ENCODE measurements at regions not wholly inside any gene's neighbourhood (a gene's known extent, or its start where the extent isn't known, plus 50 kb on each side); places are given as distances from the start of the nearest gene placed in this dataset.

DNA sequence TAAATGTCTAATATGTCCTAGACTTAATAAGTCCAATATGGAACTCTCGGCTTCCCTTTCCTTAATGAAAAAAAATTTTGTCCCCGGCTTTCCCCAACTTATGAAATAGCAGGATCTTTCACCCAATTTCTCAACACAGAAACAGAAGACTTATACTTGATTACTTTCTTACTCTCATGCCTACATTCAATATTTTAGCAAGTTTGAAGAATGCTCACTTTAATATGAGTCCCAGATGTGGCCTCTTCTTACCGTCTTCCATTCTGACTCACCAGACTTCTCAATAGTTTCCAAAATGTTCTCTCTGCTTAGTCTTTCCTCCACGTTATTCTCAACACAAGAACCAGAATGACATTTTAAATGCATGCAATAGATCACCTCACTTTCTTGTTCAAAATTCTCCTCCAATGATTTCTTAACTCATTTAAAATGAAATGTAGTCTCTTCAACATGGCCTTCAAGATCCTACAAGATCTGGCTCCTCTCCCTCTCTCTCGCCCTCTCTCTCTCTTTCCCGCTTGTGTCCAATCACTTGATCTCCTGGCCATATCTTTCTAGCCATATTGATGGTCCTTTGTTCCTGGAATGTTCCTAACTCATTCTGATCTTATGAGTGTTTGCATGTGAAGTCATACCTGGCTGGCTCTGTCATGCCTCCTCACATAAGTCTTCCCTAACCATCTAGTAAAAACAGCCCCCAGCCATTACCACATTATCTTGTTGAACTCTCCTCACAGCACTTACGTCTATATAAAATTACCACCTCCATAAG lies 119.7 kb upstream of the FAM3C start:
- DNase-seq (ENCODE audit: low read depth, low spot score), result no peak
- H3K9me3 ChIP-seq (ENCODE audit: low read depth, low read length), result 0 out of 2 replicates have a peak, but pooled peaks cover 5% of the 10 kb centered on the region
- no peak overlapping the region for H3K9ac ChIP-seq (ENCODE audit: insufficient read length)
- no peaks in the 10 kb centered on the region for H3K36me3 ChIP-seq (ENCODE audit: insufficient read depth, low read length)
- H3K27ac ChIP-seq, result no peak overlapping the region
- no peak overlapping the region for H3K4me3 ChIP-seq
- TF ChIP-seq FOXP2 (optimal IDR thresholded peaks at IDR 0.05; ENCODE audit: control extremely low read depth, extremely low read length, insufficient read depth) (no peak), POLR2AphosphoS5 (IDR thresholded peaks at IDR 0.05; ENCODE audit: borderline replicate concordance, low read depth, low read length) (no peak), EZH2 (IDR thresholded peaks at IDR 0.05) (no peak)

DNA sequence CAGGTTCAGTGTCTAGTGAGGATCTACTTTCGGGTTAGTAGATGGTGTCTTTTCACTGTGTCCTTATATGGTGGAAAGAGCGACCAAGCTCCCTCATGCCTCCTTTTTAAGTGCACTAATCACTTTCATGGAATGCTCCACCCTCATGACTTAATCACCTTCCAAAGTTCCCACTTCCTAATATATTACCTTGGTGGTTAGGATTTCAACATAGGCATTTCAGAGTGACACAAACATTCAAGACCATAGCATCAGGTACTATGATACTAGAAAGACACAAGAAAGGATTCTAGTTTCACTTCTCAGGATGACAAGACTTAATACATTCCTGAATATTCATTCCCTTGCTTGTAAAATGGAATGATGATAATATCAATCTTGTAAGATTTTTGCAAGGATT lies 119.1 kb upstream of the FAM3C start:
- Histone ChIP-seq H3K4me3 (no peak overlapping the region), H3K36me3 (ENCODE audit: insufficient read depth, low read length) (no peaks in the 10 kb centered on the region), H3K9me3 (ENCODE audit: low read depth, low read length) (0 out of 2 replicates have a peak, but pooled peaks cover 5% of the 10 kb centered on the region), H3K9ac (ENCODE audit: insufficient read length) (no peak overlapping the region), H3K27ac (no peak overlapping the region)
- DNase-seq (ENCODE audit: low read depth, low spot score), result no peak
- no peak for TF ChIP-seq POLR2AphosphoS5 (IDR thresholded peaks at IDR 0.05; ENCODE audit: borderline replicate concordance, low read depth, low read length)
- TF ChIP-seq EZH2 (IDR thresholded peaks at IDR 0.05), result no peak
- no peak for TF ChIP-seq FOXP2 (optimal IDR thresholded peaks at IDR 0.05; ENCODE audit: control extremely low read depth, extremely low read length, insufficient read depth)

DNA sequence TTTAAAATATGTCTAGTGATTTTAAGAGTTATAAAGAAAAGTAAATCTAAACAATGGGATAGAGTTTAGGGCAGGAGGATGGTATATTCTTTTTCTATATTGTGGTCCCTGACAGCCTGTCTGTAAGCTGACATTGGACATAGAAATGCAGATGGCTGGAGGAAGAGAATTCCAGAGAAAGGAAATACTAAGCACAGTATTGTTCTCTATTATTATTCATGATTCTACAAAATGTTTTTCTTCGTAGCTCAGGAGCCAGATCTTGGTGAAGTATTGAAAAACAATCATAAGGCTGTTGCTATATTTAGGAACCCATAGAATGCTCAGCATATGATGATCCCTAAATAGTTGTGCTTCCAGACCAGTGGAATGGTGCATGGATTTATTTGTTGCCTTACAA lies 117.0 kb upstream of the FAM3C start:
- no peak overlapping the region for H3K27ac ChIP-seq
- H3K9me3 ChIP-seq (ENCODE audit: low read depth, low read length), result 0 out of 2 replicates have a peak, but pooled peaks cover 5% of the 10 kb centered on the region
- DNase-seq (ENCODE audit: low read depth, low spot score), result no peak
- no peak overlapping the region for H3K9ac ChIP-seq (ENCODE audit: insufficient read length)
- TF ChIP-seq FOXP2 (optimal IDR thresholded peaks at IDR 0.05; ENCODE audit: control extremely low read depth, extremely low read length, insufficient read depth) (no peak), EZH2 (IDR thresholded peaks at IDR 0.05) (no peak), POLR2AphosphoS5 (IDR thresholded peaks at IDR 0.05; ENCODE audit: borderline replicate concordance, low read depth, low read length) (no peak)
- no peaks in the 10 kb centered on the region for H3K36me3 ChIP-seq (ENCODE audit: insufficient read depth, low read length)
- H3K4me3 ChIP-seq, result no peak overlapping the region

DNA sequence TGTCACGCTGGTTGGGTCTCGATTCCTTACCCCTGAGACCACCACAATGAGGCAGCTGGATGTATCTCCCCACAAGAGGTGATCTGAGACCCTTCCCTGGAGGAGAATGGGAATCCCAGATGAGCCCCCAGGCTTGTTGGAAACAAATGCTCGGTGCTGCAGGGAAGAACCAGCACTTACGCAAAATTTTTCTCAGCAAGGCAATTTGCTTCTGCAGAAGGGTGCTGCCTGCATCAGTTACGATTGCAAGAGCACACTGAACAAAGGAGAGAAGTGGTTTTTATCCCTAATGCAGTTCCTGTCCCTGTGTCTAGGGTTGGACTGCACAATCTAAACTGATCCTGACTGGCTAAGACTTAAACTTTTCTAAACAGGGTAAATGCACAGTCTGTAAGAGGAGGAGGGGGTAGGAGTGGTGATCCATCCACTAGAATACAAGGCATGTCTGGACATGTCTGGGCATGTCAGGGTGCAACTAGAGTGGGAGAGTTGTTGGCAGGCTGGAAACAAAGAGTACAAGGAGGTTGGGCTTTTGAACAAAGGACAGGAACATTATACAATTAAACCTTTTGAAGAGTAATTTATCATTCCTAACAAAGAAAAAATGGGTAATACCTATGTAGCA lies 114.9 kb upstream of the FAM3C start:
- TF ChIP-seq EZH2 (IDR thresholded peaks at IDR 0.05) (no peak), POLR2AphosphoS5 (IDR thresholded peaks at IDR 0.05; ENCODE audit: borderline replicate concordance, low read depth, low read length) (no peak), FOXP2 (optimal IDR thresholded peaks at IDR 0.05; ENCODE audit: control extremely low read depth, extremely low read length, insufficient read depth) (no peak)
- no peak for DNase-seq (ENCODE audit: low read depth, low spot score)
- no peak overlapping the region for H3K27ac ChIP-seq

DNA sequence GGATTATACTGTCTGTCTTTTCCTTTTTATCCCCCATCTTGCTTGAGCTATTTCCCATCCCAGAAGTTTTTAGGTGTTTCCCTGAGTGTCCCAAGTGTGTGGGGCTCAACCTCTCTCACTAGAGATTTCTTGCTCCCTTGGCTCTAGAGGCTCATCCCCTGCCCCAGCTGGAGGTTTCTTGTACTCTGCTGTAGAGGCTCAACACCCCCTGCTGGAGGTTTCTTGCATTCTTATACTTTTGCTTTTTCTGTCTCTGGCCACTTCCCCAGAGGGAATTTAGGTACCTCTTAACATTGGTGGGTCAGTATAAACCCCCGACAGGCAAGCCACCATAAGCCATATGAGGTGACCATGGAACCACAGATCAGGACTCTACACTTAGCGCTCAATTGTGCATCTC lies 114.2 kb upstream of the FAM3C start:
- TF ChIP-seq FOXP2 (optimal IDR thresholded peaks at IDR 0.05; ENCODE audit: control extremely low read depth, extremely low read length, insufficient read depth), result no peak
- Histone ChIP-seq H3K36me3 (ENCODE audit: insufficient read depth, low read length) (no peaks in the 10 kb centered on the region), H3K4me3 (no peak overlapping the region), H3K9ac (ENCODE audit: insufficient read length) (no peak overlapping the region), H3K9me3 (ENCODE audit: low read depth, low read length) (0 out of 2 replicates have a peak, but pooled peaks cover 5% of the 10 kb centered on the region), H3K27ac (no peak overlapping the region)
- DNase-seq (ENCODE audit: low read depth, low spot score), result no peak

More for the DNA sequence above, 114.9 kb upstream of the FAM3C start:
- Histone ChIP-seq H3K36me3 (ENCODE audit: insufficient read depth, low read length) (no peaks in the 10 kb centered on the region), H3K9ac (ENCODE audit: insufficient read length) (no peak overlapping the region), H3K4me3 (no peak overlapping the region), H3K9me3 (ENCODE audit: low read depth, low read length) (0 out of 2 replicates have a peak, but pooled peaks cover 5% of the 10 kb centered on the region)

DNA sequence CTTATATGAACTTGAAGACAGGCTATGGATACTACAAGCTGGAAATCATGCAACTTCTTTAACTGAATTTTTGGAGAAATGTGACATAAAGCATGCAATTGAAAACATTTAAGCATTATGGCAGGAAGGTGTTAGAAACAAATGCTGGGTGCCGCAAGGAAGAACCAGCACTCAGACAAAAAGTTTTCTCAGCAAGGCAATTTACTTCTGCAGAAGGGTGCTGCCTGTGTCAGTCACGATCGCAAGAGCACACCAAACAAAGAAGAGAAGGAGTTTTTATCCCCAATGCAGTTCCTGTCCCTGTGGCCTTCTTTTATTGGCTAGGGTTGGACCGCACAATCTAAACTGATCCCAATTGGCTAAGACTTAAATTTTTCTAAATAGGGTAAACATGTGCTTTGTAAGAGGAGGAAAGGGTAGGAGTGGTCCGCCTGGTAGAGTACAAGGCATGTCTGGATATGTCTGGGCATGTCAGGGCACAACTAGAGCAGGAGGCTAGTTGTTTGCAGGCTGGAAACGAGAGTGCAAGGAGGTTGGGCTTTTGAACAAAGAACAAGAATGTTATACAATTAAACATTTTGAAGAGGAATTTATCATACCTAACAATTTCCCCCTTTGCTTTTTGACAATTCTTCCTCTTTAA lies 109.6 kb upstream of the FAM3C start:
- no peaks in the 10 kb centered on the region for H3K9me3 ChIP-seq (ENCODE audit: low read depth, low read length)
- no peak overlapping the region for H3K9ac ChIP-seq (ENCODE audit: insufficient read length)
- no peak overlapping the region for H3K4me3 ChIP-seq
- H3K36me3 ChIP-seq (ENCODE audit: insufficient read depth, low read length), result no peaks in the 10 kb centered on the region
- H3K27ac ChIP-seq, result no peak overlapping the region
- TF ChIP-seq POLR2AphosphoS5 (IDR thresholded peaks at IDR 0.05; ENCODE audit: borderline replicate concordance, low read depth, low read length) (no peak), EZH2 (IDR thresholded peaks at IDR 0.05) (no peak), FOXP2 (optimal IDR thresholded peaks at IDR 0.05; ENCODE audit: control extremely low read depth, extremely low read length, insufficient read depth) (no peak)
- DNase-seq (ENCODE audit: low read depth, low spot score), result no peak

DNA sequence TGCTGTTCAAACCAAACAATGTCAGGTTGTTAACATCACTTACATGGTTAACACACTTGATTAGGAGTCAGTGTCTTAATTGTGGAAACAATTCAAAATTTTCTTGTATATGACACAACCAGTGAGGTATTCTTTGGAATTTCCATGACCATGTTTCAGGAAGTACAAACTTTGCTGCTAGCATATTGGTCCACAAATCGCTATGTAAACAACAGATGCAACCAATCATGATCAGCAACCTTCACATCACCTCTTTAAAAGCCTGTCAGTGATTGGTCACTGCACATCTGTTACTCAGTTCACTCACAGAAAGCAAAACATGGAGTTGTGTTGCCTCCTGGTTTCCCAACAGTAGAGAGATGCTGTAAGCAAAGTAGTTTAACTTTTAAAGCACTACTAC lies 108.9 kb upstream of the FAM3C start:
- DNase-seq (ENCODE audit: low read depth, low spot score), result no peak
- Histone ChIP-seq H3K9ac (ENCODE audit: insufficient read length) (no peak overlapping the region), H3K9me3 (ENCODE audit: low read depth, low read length) (no peaks in the 10 kb centered on the region), H3K36me3 (ENCODE audit: insufficient read depth, low read length) (no peaks in the 10 kb centered on the region), H3K27ac (no peak overlapping the region), H3K4me3 (no peak overlapping the region)
- TF ChIP-seq POLR2AphosphoS5 (IDR thresholded peaks at IDR 0.05; ENCODE audit: borderline replicate concordance, low read depth, low read length) (no peak), EZH2 (IDR thresholded peaks at IDR 0.05) (no peak), FOXP2 (optimal IDR thresholded peaks at IDR 0.05; ENCODE audit: control extremely low read depth, extremely low read length, insufficient read depth) (no peak)

DNA sequence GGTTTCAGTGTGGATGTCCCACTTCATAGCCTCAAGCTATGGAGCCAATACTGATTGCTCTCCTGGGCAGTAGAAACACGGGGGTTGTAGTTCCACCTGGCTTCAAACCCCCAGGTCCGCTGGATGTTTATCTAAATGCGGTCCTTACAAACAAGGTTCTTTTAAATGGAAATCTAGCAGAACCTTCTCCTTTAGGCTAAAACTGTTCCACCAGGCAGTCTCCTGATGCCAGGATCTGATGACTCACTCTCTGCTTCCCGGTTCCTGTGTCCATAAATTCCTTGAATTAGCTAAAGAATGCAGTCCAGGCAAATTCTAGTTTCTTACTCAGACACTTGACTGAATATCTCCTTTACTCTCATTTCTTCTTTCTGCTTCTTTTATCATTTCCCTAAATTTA lies 108.4 kb upstream of the FAM3C start:
- TF ChIP-seq FOXP2 (optimal IDR thresholded peaks at IDR 0.05; ENCODE audit: control extremely low read depth, extremely low read length, insufficient read depth) (no peak), EZH2 (IDR thresholded peaks at IDR 0.05) (no peak), POLR2AphosphoS5 (IDR thresholded peaks at IDR 0.05; ENCODE audit: borderline replicate concordance, low read depth, low read length) (no peak)
- Histone ChIP-seq H3K4me3 (no peak overlapping the region), H3K27ac (no peak overlapping the region), H3K36me3 (ENCODE audit: insufficient read depth, low read length) (no peaks in the 10 kb centered on the region), H3K9me3 (ENCODE audit: low read depth, low read length) (no peaks in the 10 kb centered on the region), H3K9ac (ENCODE audit: insufficient read length) (no peak overlapping the region)
- DNase-seq (ENCODE audit: low read depth, low spot score), result no peak

Data from SK-N-MC (cell line).